ENCODE measurements at regions not wholly inside any gene's neighbourhood (a gene's known extent, or its start where the extent isn't known, plus 50 kb on each side); places are given as distances from the start of the nearest gene placed in this dataset.
"Not testable (repeated sequence)": the region's sequence is repeated elsewhere in the genome, so short reads cannot be mapped to it uniquely, and the experiment has no call there.

- H2AFZ ChIP-seq (ENCODE audit: low read length); H3K36me3 ChIP-seq (ENCODE audit: insufficient read depth, low read length); H3K9me3 ChIP-seq (ENCODE audit: low read length); H3K9me2 ChIP-seq (replicated peaks; ENCODE audit: insufficient read depth, low read length); H3K79me2 ChIP-seq (ENCODE audit: low read length); H3K4me3 ChIP-seq (ENCODE audit: low read length); H3K9ac ChIP-seq (ENCODE audit: low read length); DNase-seq; H3K27ac ChIP-seq (ENCODE audit: low read length); H3K27me3 ChIP-seq (ENCODE audit: low read length); H4K20me1 ChIP-seq (ENCODE audit: insufficient read depth, low read depth, low read length); H3K4me2 ChIP-seq (ENCODE audit: low read depth, low read length, poor library complexity, severe bottlenecking); H3K4me1 ChIP-seq (ENCODE audit: low read length): not testable (repeated sequence)
Observed at GRCh38 chr1:228611707-228612106, 123.6 kb upstream of the RHOU start.

- not testable (repeated sequence) for H3K4me2 ChIP-seq (ENCODE audit: low read depth, low read length, poor library complexity, severe bottlenecking); DNase-seq
Observed at GRCh38 chr1:228622002-228622716, 113.1 kb upstream of the RHOU start.

DNA sequence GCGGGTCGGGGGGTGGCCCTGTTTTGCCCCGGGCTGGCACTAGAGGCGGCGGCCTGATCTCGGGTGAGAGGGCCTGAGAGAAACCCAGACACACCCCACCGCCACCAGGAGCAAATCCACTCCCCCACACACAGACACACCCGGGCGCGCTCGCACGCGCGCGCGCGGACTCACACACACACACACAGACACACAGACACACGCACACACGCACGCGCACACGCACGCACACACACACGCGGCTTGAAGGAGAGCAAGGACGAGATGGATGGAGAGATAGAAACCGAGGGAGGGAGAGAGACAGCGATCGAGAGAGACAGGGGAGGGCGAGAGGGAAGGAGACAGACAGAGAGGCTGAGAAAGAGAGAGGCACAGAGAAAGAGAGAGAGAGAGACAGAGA is 108.8 kb upstream of the RHOU start:
- not testable (repeated sequence) for H3K79me2 ChIP-seq (ENCODE audit: low read length); H3K4me1 ChIP-seq (ENCODE audit: low read length); DNase-seq; H3K27me3 ChIP-seq (ENCODE audit: low read length); H2AFZ ChIP-seq (ENCODE audit: low read length); H4K20me1 ChIP-seq (ENCODE audit: insufficient read depth, low read depth, low read length); H3K27ac ChIP-seq (ENCODE audit: low read length); H3K4me3 ChIP-seq (ENCODE audit: low read length); H3K9ac ChIP-seq (ENCODE audit: low read length); H3K9me2 ChIP-seq (replicated peaks; ENCODE audit: insufficient read depth, low read length); H3K36me3 ChIP-seq (ENCODE audit: insufficient read depth, low read length); H3K9me3 ChIP-seq (ENCODE audit: low read length); H3K4me2 ChIP-seq (ENCODE audit: low read depth, low read length, poor library complexity, severe bottlenecking)

More at GRCh38 chr1:228622002-228622716, 113.1 kb upstream of the RHOU start:
- not testable (repeated sequence) for H3K4me1 ChIP-seq (ENCODE audit: low read length); H3K9me3 ChIP-seq (ENCODE audit: low read length); H2AFZ ChIP-seq (ENCODE audit: low read length); H3K4me3 ChIP-seq (ENCODE audit: low read length); H4K20me1 ChIP-seq (ENCODE audit: insufficient read depth, low read depth, low read length); H3K9me2 ChIP-seq (replicated peaks; ENCODE audit: insufficient read depth, low read length); H3K36me3 ChIP-seq (ENCODE audit: insufficient read depth, low read length); H3K79me2 ChIP-seq (ENCODE audit: low read length); H3K9ac ChIP-seq (ENCODE audit: low read length); H3K27ac ChIP-seq (ENCODE audit: low read length); H3K27me3 ChIP-seq (ENCODE audit: low read length)

DNA sequence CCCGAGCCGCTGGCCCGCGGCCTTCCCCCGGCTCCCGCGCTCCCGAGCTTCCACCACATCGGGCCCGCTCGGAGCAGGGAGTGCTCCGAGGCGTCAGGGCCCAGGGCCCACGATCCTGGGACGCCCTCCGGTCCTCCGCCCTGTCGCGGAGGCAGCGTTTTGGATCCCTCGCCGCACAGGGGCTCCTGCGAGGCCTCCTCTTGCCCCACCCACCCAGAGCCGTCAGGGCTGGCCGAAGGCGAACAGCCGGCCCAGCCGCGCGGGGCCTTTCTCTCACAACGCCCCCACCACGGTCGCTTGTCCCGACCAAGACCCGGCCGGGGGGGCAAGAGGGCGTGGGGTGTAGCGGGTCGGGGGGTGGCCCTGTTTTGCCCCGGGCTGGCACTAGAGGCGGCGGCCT is 102.4 kb upstream of the RHOU start:
- H3K4me2 ChIP-seq (ENCODE audit: low read depth, low read length, poor library complexity, severe bottlenecking); H3K27ac ChIP-seq (ENCODE audit: low read length); DNase-seq: not testable (repeated sequence)

GRCh38 chr1:228635304-228635703 is 100.0 kb upstream of the RHOU start:
- not testable (repeated sequence) for H3K9me3 ChIP-seq (ENCODE audit: low read length); H4K20me1 ChIP-seq (ENCODE audit: insufficient read depth, low read depth, low read length); H3K79me2 ChIP-seq (ENCODE audit: low read length); H3K4me1 ChIP-seq (ENCODE audit: low read length); H3K27me3 ChIP-seq (ENCODE audit: low read length); H3K9me2 ChIP-seq (replicated peaks; ENCODE audit: insufficient read depth, low read length); H2AFZ ChIP-seq (ENCODE audit: low read length); H3K27ac ChIP-seq (ENCODE audit: low read length); H3K36me3 ChIP-seq (ENCODE audit: insufficient read depth, low read length)
- H3K4me2 ChIP-seq (ENCODE audit: low read depth, low read length, poor library complexity, severe bottlenecking), result peak overlapping the region; percentile 35
- DNase-seq, result peak; percentile 70
- H3K9ac ChIP-seq (ENCODE audit: low read length), result peak overlapping the region; percentile 55
- H3K4me3 ChIP-seq (ENCODE audit: low read length), result peak overlapping the region; percentile 58; the same call in 1 of the 2 replicates

More for the DNA sequence above, 102.4 kb upstream of the RHOU start:
- H3K9me3 ChIP-seq (ENCODE audit: low read length); H3K36me3 ChIP-seq (ENCODE audit: insufficient read depth, low read length); H3K79me2 ChIP-seq (ENCODE audit: low read length); H4K20me1 ChIP-seq (ENCODE audit: insufficient read depth, low read depth, low read length); H2AFZ ChIP-seq (ENCODE audit: low read length); H3K4me1 ChIP-seq (ENCODE audit: low read length); H3K27me3 ChIP-seq (ENCODE audit: low read length); H3K9me2 ChIP-seq (replicated peaks; ENCODE audit: insufficient read depth, low read length): not testable (repeated sequence)
- peak overlapping the region; percentile 53 for H3K9ac ChIP-seq (ENCODE audit: low read length)
- peak overlapping the region; percentile 51; the same call in 1 of the 2 replicates for H3K4me3 ChIP-seq (ENCODE audit: low read length)

DNA sequence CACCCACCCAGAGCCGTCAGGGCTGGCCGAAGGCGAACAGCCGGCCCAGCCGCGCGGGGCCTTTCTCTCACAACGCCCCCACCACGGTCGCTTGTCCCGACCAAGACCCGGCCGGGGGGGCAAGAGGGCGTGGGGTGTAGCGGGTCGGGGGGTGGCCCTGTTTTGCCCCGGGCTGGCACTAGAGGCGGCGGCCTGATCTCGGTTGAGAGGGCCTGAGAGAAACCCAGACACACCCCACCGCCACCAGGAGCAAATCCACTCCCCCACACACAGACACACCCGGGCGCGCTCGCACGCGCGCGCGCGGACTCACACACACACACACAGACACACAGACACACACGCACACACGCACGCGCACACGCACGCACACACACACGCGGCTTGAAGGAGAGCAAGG is 97.8 kb upstream of the RHOU start:
- H3K27me3 ChIP-seq (ENCODE audit: low read length); DNase-seq; H3K4me1 ChIP-seq (ENCODE audit: low read length); H3K9me2 ChIP-seq (replicated peaks; ENCODE audit: insufficient read depth, low read length); H3K9me3 ChIP-seq (ENCODE audit: low read length); H3K36me3 ChIP-seq (ENCODE audit: insufficient read depth, low read length); H3K79me2 ChIP-seq (ENCODE audit: low read length); H2AFZ ChIP-seq (ENCODE audit: low read length); H3K27ac ChIP-seq (ENCODE audit: low read length); H4K20me1 ChIP-seq (ENCODE audit: insufficient read depth, low read depth, low read length): not testable (repeated sequence)
- Histone ChIP-seq H3K9ac (ENCODE audit: low read length) (peak overlapping the region; percentile 58), H3K4me2 (ENCODE audit: low read depth, low read length, poor library complexity, severe bottlenecking) (peak overlapping the region; percentile 47), H3K4me3 (ENCODE audit: low read length) (peak overlapping the region; percentile 57; the same call in 1 of the 2 replicates)

DNA sequence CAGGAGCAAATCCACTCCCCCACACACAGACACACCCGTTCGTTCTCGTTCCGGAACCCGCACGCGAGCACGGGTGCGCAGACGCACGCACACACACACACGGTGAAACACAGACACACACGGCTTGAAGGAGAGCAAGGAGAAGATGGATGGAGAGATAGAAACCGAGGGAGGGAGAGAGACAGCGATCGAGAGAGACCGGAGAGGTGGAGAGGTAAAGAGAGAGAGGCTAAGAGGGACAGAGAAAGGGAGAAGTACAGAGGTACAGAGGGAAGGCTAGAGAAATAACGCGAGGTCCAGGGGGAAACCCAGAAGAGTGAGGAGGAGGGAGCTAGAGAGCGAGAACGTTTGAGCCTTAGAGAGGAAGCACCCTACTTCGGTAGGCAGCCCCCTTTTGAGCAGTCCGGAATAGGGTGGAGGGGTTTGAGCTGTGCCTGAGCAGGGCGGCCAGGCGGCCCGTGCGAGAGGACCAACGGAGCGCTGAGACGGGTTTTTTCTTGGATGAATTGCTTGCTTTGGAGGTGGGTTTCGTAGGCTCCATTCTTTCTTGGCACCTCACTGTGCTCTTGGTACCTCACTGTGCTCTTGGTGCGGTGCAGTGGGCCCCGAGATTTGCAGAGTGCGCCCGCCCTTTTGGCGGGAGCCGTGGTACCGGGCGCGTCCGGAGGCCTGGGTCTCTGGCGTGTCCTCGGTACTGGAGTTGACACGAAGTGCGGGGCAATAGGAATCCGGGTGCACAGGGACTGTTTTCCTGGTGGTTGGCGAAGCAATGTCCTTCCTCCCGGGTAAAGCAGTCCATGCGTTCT is 88.4 kb upstream of the RHOU start:
- H3K4me2 ChIP-seq (ENCODE audit: low read depth, low read length, poor library complexity, severe bottlenecking), result peak overlapping the region; percentile 75
- no peaks in the 10 kb centered on the region for H4K20me1 ChIP-seq (ENCODE audit: insufficient read depth, low read depth, low read length)
- H2AFZ ChIP-seq (ENCODE audit: low read length), result peak overlapping the region; percentile 45; the same call in 1 of the 2 replicates
- H3K27ac ChIP-seq (ENCODE audit: low read length), result no peak overlapping the region
- peaks cover 6% of the 10 kb centered on the region for H3K4me1 ChIP-seq (ENCODE audit: low read length)
- no peaks in the 10 kb centered on the region for H3K79me2 ChIP-seq (ENCODE audit: low read length)
- DNase-seq, result peak; percentile 73
- H3K36me3 ChIP-seq (ENCODE audit: insufficient read depth, low read length), result no peaks in the 10 kb centered on the region
- H3K4me3 ChIP-seq (ENCODE audit: low read length), result peak overlapping the region; percentile 67
- no peaks in the 10 kb centered on the region for H3K27me3 ChIP-seq (ENCODE audit: low read length)
- H3K9ac ChIP-seq (ENCODE audit: low read length), result peak overlapping the region; percentile 71
- H3K9me2 ChIP-seq (replicated peaks; ENCODE audit: insufficient read depth, low read length), result no peaks in the 10 kb centered on the region
- no peaks in the 10 kb centered on the region for H3K9me3 ChIP-seq (ENCODE audit: low read length)

DNA sequence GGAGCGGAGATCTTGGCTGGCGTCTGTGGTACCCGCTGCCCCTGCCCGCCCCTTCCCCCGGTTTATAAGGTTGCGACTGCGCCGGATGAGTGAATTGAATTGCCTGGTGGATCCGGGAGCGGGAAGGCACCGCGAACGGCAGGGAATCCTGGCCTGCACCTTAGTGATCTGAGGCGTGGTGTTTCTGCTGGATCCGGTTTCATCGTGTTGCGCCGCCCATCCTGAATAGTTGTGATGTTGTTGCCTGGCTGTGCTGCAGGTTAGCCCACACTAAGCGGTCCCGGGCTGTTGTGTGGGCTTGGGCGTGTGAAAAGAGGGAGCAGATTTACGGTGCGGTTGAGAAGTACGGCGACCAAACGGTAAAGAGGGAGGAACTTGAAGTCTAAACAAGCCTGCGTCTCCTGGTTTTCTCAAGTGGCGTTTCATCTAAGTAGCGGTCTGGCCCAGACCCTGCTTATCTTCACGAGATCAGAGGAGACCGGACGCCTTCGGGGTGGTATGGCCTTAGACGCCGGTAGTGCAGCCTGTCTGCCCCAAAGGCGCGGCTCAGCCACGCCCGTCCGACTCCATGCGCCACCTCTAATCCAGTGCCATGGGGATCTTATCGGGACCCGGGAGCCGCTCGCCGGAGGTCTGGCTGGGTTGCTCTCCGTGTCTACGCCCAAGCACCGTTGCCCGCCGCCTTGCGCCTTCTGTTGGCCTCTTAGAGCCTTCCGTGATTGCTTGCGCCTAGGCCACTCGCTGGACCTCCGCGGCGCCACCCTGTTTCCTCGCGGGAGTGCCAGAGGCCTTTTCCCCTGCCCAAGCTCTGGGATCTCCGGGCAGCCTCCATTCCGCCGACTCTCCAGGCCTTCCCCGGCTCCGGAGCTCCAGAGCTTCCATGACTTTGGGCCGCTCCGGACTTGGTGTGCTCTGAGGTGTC is 87.5 kb upstream of the RHOU start:
- H3K27me3 ChIP-seq (ENCODE audit: low read length), result no peaks in the 10 kb centered on the region

More for the DNA sequence above, 87.5 kb upstream of the RHOU start:
- H3K9me2 ChIP-seq (replicated peaks; ENCODE audit: insufficient read depth, low read length), result no peaks in the 10 kb centered on the region
- no peaks in the 10 kb centered on the region for H3K36me3 ChIP-seq (ENCODE audit: insufficient read depth, low read length)
- H3K4me3 ChIP-seq (ENCODE audit: low read length), result peak overlapping the region; percentile 67
- H3K4me2 ChIP-seq (ENCODE audit: low read depth, low read length, poor library complexity, severe bottlenecking), result peak overlapping the region; percentile 75
- H3K27ac ChIP-seq (ENCODE audit: low read length), result no peak overlapping the region
- no peaks in the 10 kb centered on the region for H4K20me1 ChIP-seq (ENCODE audit: insufficient read depth, low read depth, low read length)
- H3K9ac ChIP-seq (ENCODE audit: low read length), result 0 out of 2 replicates have a peak overlapping the region, but pooled peaks have one; percentile 71
- H3K79me2 ChIP-seq (ENCODE audit: low read length), result no peaks in the 10 kb centered on the region
- no peak overlapping the region for H2AFZ ChIP-seq (ENCODE audit: low read length)
- DNase-seq, result peak; percentile 24
- H3K9me3 ChIP-seq (ENCODE audit: low read length), result no peaks in the 10 kb centered on the region
- peaks cover 6% of the 10 kb centered on the region for H3K4me1 ChIP-seq (ENCODE audit: low read length)
